NCI-H1417 (cell line): ENCODE measurements at regions not wholly inside any gene's neighbourhood (a gene's known extent, or its start where the extent isn't known, plus 50 kb on each side); places are given as distances from the start of the nearest gene placed in this dataset.

ENCODE experiments used
- DNase-seq, 3 experiments: peaks; one replicate each; lab custom pipeline; 2025; lab: John Stamatoyannopoulos, UW

DNA sequence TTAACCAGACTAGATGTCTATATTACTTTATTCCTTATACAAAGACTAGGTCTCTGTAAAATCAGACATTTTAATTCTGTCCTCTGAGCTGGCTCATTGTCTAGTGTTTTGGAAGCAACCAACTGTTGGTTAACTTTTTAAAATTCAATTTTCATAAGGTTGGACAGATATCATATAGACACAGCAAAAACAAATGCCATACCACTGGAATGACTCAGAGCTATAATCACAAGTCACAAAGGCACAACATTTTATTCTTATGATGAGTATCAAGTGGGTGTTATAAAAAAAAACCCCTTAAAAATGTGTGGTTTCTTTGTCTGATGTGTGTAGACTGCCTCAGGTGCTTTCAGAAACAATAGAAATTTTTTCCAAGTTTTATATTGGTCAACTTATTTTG, 296.2 kb upstream of the MARCKS start:
- DNase-seq: no peak

DNA sequence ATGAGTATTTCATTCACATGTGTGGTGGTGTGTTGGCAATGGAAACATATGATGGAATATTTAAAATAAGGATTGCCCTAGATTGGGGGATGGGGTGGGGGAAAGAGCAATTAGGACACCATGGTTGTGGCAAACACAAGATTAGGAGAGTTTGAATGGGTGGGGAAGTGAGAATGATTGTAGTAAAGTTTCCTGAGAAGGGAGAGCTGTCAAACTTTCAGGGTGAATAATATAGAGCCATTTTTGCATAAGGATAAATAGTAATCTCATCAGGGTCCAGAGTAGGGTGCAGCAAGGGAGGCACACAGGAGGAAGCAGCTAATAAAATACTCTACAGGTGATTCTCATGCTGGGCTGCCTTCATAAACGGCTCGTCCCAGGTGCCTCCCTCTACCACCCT, 294.9 kb upstream of the MARCKS start:
- DNase-seq: no peak

DNA sequence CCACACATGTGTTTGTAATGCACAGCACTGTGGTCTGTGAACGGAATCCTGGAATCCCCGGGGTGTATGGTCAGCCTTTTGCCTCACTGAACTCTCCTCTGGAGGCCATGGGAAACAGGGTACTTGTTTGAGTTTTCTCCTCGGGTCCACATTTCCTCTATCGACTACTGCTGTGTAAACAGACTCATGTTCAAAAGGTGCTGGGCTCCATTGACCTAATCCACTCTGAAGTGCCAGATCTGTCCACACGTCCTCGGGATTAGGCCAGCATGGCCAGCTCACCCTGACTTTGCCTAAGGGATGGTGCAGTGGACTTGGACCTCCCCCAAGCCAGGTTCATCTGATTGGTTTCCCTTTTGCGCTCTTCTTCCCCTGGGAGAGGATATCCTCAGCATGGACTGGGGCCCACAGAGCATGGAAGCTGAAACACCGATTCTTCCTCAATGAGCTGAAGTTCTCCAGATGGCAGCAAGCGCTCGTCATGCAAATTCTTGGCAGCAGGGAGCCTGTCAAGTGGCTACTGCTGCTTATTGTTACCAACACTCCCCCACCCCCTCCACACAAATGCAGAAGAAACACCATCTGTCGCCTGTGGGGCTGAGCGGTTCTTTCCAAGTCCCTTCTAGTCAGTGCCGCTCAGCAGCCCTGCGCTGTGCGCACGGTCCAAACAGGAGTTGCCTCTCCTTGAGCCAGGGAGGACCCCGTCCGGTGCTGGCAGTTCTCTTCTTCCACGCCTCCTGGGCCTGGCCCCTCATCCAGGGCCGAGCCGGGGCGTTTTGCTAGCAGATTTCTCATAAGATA, 292.6 kb upstream of the MARCKS start:
- peak; percentile 86 to 97 (median 89) for DNase-seq

DNA sequence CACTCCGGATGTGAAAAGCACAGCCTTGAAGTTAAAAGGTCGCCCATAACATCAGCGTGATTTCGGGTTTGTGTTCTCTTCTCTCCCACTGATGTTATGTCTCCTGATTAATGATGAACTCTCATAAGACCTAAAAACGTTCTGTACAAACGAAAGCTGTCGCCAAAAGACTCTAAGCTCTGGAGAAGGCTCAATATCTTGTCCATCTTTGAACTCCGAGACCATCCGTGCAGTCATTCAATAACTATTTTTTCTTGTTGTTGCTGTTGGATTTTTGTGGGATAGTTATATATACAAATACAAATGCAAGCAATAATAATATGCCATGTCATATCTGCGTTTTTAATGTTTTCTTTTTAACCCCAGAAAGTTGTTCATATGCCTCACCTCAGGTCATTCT, 291.8 kb upstream of the MARCKS start:
- no peak for DNase-seq

DNA sequence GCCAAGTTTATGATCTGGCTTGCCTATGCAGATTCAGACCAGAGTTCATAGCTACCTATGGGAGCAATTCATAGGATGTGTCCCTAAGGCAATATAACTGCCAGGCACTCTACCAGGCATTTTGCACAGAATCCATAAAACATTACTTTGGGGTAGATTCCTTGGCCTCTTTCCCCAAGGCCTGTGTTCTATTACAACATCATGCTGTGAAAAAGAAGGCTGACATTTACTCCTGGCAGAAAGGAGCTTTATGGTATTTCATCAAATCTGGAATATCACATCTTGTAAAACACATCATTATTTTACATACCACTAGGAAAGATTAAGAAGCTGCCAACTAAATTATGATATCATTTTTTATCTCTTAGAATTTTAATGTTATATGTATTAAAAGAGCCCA, 287.0 kb upstream of the MARCKS start:
- DNase-seq: no peak

DNA sequence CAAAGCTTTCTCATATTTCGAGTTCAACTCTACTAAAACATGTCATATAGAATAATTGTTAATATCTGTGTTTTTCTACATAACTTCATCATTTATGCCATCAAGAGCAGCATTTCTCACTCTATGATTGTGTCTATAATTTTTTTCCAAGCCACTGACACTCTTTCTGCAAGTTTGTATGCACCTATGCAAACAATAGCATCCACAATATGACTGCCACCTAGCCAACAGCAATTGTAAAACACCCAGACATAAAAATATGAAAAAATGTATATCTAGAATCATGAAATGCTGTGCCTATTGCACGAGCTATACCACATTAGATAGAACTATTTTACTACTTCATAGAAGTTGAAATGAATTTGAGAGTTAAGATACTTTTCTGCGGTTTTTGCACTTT, 286.5 kb upstream of the MARCKS start:
- no peak for DNase-seq

DNA sequence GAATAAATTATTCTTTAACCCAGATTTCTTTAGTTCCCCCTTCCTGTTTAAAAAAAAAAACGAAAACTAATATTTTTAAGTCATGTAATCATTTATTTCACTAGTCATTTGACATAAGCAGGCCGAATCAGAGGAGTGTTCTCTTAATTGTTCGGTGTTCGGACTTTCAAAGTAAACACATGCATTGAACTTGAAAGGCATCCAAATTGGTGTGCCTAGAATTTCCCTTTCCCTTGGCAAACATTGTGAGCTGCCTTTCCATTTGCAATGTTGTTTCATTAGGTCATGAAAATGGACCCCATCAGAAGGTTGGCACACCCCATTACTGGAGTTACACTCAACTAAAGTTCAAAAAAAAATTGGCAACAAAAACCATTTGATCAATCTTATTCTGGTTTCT, 283.0 kb upstream of the MARCKS start:
- no peak for DNase-seq

DNA sequence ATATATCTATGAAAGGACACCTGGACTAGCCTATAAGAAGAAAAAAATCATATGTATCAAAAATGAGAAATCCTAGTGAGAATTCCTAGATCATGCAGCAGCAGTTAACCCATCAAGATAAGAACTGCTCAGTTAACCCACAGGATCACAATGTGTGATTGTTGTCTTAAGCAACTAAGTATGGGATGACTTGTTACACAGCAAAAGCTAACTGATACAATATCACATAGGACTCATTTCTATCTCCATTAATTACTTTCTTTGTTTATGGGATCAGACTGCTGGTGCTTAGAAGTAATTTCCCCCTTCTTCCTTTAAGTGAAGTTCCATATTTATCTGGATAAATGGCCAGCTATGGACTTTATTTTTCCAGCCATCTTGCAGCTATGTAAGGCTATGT, 280.8 kb upstream of the MARCKS start:
- DNase-seq: no peak

DNA sequence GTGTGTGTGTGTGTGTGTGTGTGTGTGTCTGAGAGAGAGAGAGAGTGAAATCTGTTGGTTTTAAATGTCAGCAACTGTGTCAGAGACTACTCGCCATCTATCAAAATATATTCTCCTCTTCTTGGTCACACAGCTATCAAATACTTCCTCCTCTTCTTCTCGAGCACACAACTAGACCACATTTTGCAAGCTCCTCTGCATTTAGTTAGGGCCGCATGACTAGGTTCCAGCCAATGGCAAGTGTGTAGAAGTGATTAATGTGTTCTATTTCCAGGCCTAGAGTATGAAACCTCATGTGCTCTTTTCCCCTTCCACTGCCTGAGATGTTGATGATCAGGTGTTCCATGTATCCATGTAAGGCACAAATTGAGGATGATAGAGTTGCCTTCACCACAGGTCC, 278.5 kb upstream of the MARCKS start:
- no peak for DNase-seq

DNA sequence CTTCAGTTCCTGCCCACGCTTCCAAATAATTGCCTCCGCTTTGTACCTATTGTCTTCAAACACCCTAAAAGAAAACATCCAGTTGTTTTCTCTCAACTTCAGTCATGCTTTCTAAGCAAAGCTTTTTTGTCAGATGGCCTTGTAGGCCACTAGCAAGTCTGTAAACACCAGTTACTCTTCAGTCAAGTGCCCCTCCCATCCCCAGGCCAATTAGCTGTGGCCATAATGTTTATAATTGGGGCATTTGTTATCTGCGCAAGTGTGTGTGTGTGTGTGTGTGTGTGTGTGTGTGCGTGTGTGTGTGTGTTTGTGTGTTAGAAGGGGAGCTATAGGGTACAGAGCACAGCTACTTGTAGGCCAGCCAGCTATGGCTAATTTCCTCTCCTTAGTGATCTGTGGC, 272.4 kb upstream of the MARCKS start:
- DNase-seq: peak in 2 of 3 experiments; percentile 28 to 55

DNA sequence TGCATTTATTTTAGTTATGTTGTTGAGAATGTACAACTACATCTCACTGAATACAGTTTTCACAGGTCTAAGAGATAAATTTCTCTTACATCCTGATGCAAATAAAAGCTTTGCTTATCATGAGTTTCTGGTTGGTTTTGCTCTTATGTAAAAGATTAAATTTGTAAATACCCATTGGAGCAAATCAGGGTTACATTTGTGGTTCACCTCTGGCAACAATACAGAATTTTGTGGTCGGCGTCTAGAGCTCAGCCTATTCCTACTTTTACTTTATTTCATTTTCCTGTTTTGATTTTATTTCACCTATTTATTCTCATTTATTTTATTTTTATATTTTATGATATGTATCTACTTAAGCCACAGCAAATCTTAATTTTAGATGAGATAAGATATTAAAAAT, 271.9 kb upstream of the MARCKS start:
- DNase-seq: no peak

DNA sequence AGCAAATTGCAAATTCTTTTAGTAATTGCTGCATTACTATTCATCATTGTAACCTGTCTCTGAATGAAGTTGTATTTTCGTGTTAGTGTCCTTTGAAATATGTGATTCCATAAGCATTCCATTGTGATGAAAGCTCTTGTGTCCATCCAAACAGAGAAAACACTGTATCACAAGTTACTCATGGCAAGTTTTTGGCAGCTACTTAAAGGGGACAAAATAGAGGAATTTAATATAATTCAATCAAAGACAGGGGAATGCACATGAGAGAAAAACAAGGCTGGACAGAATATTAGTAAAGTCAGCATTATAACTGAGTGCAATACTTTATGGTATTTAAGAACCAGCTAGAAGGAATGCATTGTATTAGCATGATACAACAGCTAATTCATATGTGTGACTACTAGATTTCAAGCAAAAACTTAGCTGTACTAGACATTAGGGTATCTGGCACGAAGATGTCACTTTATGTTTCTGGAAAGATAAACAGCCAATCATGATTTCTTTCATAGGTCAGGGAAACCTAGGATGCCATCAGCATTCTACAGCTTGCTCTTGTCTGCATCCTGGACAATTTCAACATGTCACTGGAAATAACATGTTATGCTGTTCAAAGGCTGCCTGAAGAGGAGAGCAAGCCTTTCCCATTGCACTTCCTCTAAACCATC, 270.6 kb upstream of the MARCKS start:
- no peak for DNase-seq

DNA sequence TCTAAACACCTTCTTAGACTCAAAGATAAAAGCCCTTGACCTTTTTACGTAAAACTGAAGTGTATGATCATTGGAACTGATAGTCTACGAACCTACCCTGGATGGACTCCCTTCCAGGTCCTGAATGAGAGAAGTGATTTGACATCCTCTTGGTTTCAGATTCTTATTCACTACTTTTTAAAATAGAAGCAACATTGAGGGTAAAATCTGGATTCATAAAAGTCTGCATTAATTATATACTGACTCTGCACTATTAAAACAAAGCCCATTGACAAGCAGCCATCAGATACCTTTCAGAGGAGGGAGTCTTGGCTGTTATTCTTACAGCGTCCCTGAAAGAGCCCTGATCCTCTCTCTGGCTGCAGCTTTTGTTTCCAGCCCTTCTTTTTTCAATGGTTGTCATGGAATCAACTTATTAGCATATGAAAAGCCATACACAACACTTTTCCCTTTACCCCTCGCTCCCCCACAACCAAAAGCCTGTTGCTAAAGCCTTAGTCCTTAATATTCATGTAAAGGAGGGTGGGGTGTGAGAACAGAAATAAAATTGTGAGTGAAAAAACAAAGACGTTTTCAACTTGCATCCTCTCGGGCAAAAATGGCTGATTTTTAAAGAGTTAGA, 270.0 kb upstream of the MARCKS start:
- DNase-seq: peak; percentile 6 to 64 (median 17)

DNA sequence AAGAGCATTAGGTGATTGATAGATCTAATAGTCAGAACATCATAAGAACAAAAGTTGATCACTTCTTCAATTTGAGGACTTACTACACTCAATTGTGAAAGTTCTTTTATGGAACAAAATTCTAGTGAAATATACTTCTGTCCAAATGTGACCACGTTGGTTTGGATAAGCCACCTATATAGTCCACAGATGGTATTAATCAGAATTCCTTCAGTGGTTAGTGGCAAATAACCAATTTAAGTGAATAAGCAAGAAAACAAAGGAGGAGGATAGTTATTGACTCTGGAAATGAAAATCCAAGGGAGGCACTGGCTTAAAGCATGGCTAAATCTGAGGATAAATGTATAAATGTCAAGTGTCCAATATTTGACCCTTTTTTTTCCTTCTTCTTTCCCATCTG, 268.5 kb upstream of the MARCKS start:
- no peak for DNase-seq

DNA sequence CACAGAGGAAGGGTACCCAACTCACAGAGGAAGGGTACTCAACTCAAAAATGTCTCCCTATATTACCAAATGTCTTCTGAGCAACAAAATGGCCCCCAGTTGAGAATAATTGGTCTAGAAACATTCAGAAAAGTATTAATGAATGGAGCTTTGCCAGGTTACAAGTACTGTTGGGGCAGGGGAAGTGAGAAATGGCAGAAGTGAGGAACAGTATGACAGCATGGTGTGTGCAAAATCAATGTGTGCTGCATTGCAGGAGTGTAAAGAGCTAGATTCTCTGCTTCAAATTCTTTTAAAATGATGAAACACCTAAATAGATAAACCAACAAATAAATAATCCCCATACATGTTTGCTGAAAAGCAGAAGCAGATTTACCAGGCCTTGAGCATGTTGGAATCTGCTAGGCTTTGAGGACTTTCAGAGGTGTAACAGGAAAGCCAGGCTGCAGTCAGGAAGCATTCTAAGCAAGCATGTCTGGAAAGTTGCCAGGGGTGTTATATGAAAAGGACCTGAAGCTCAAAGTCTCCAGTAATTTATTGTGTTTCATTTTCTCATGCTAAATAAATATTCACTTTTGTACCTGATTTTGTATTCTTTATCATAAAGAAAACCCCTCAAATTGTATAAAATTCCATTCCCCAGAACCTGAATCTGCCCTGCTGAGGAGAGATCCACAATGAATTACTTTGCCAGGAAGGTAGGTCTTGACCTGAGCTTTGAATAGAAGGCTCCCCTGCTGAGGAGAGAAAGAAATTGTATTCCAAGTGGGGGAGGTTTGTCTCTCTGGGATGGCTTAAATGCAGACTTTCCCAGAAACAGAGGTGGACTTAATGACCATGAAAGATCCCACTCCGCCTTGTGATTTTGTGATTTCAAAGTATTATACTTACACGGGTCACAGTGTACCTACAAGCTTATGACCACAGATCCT, 265.0 kb upstream of the MARCKS start:
- peak; percentile 30 to 63 (median 45) for DNase-seq

DNA sequence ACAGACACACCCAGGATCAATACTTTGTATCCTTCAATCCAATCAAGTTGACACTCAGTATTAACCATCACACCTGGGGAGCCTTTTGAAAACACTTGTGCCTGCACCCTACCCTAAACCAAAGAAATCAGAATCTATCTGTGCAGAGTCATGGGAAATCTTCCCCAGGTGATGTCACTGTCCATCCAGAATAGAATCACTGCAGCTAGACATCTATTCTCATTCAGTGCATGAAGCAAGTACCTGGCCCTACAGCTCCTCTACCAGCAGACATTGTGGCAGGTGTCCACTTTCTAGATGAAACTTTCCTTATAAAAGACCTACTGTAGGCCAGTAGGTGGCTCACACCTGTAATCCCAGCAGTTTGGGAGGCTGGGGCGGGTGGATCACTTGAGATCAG, 262.4 kb upstream of the MARCKS start:
- DNase-seq: no peak

DNA sequence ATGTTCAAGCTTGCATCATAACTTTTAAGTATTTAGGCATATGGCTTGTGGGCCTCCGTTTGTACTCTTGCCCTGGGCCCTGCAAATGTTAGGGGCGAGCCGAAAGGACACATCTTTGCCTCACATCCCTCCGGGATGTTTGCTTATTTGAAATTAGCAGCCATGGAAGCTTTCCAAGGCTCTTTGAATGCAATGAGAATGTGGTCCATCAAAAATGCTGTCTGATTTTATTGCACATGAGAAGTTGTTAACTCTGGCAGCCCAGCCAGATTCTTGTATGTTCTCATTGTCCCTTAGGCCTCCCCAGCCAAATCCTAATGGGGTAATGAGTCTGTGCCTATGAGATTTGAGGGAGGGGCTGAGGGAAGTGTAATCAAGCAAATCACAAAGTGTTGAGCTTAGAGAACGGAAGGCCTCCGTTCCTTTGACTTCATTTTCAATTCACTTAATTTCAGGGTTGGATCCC, 261.2 kb upstream of the MARCKS start:
- DNase-seq: no peak

DNA sequence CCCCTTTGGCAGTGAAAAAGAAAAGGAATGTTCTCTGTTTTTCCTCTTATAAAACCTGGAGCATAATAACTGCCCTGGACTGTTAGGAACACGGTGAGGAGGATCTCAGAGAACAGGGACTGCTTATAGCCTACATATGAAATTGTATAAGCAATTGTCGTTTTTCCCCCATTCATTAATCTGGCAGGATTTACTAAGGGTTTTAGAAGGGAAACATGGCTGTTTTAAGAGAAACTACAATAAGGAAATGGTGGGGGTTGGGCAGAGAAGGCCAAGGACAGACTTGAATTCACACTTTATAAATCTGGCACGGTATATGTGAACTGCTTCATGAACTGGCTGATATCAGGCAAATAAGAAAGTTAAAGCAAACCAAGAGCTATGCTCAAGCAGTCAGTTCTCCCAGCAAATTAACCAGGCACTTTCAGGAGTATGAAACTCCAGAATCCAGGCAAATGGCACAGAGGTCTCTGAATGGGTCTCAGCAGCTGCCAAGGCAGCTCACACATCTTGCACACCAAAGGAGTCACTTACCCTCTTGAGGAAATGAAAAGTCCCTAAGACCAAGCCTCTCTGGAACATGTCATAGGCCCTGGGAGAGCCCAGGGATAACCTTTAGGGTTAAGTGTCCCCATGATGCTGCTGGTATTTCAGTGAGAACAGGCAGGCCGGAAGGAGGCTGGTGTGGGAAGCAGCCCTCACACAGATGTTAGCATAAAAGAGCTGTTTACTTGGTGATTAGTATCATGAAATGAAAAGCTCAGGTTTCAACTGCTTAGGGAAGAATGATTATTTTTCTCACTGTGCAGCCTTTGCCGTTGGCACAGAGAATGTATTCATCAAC, 260.5 kb upstream of the MARCKS start:
- DNase-seq: peak; percentile 41 to 81 (median 51)

DNA sequence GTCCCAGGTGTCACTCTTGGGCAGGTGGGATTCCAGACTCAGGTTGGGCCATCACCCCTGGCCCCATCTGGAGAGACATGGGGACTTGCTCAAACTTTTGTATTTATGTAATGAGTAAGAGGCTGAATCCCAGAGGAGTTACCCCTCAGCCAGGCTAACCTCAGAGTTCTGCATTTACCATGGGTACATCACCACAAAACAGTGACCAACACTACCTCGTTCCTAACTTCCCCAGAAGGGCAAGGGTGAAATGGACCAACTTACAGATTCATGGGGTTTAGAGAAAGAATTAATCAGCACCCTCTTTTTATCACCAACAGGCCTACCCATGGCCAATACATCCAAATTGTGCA, 259.9 kb upstream of the MARCKS start:
- no peak for DNase-seq

DNA sequence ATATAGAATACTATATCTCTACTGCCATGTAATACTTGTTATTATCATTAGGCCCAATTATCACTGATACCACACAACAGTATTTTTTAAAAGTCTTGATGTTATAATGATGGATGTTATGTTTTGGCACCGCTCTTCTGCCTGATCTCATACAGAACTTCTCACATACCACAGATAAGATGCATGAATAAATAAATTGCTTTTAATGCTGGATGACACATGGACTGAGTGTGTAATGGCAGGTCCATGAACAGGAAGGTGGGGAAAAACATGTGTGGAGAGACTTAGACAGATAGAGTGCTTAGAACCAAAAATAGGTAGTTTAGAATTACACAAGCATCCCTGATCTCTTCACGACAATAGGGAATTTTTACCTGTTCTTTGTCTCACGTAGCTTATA, 258.4 kb upstream of the MARCKS start:
- DNase-seq: no peak

DNA sequence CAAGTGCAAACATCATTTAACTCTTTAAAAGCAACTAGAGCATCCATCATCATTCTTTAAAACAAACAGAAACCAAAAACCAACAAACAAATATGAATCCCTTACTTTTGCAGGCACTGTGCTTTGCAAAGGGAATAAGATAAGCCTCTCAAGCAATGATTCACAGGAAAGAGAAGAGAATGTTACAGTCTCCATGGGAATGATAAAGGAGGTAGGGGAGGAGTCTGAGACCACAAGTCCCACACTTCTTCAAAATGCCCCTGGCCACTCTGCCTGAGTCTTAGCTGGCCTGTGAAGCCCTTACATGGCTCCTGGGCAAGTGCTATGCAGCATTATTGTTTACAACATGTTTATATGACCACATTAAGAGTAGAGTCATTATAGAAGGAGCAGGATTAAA, 257.7 kb upstream of the MARCKS start:
- DNase-seq: peak in 2 of 3 experiments; percentile 27 to 30
